ENCODE measurements at regions not wholly inside any gene's neighbourhood (a gene's known extent, or its start where the extent isn't known, plus 50 kb on each side); places are given as distances from the start of the nearest gene placed in this dataset.

GRCh38 chr20:52867305-52867704 is 104.9 kb upstream of the TSHZ2 start:
- Histone ChIP-seq H3K4me1 (ENCODE audit: control insufficient read depth in 1 of 2, insufficient read depth in 1 of 2, low read depth in 1 of 2, low read length in 1 of 2) (no peaks in the 10 kb centered on the region), H3K27ac (no peak overlapping the region), H3K4me3 (ENCODE audit: low read depth in 1 of 2, low read length in 1 of 2) (no peak overlapping the region), H3K27me3 (no peaks in the 10 kb centered on the region), H3K9me3 (no peaks in the 10 kb centered on the region), H3K36me3 (no peaks in the 10 kb centered on the region)
- no peak for TF ChIP-seq CTCF (IDR thresholded peaks at IDR 0.05)

GRCh38 chr20:52864916-52865605 is 107.1 kb upstream of the TSHZ2 start:
- H3K36me3 ChIP-seq, result no peaks in the 10 kb centered on the region
- H3K4me3 ChIP-seq (ENCODE audit: low read depth in 1 of 2, low read length in 1 of 2), result no peak overlapping the region
- no peak for TF ChIP-seq CTCF (IDR thresholded peaks at IDR 0.05)
- no peak overlapping the region for H3K27ac ChIP-seq
- no peaks in the 10 kb centered on the region for H3K9me3 ChIP-seq
- H3K4me1 ChIP-seq (ENCODE audit: control insufficient read depth in 1 of 2, insufficient read depth in 1 of 2, low read depth in 1 of 2, low read length in 1 of 2), result no peaks in the 10 kb centered on the region
- H3K27me3 ChIP-seq, result no peaks in the 10 kb centered on the region

GRCh38 chr20:52859156-52859876 is 112.8 kb upstream of the TSHZ2 start:
- no peaks in the 10 kb centered on the region for H3K27me3 ChIP-seq
- no peak for TF ChIP-seq CTCF (IDR thresholded peaks at IDR 0.05)
- no peak overlapping the region for H3K27ac ChIP-seq
- H3K9me3 ChIP-seq, result no peaks in the 10 kb centered on the region
- no peaks in the 10 kb centered on the region for H3K36me3 ChIP-seq
- no peaks in the 10 kb centered on the region for H3K4me1 ChIP-seq (ENCODE audit: control insufficient read depth in 1 of 2, insufficient read depth in 1 of 2, low read depth in 1 of 2, low read length in 1 of 2)
- no peak overlapping the region for H3K4me3 ChIP-seq (ENCODE audit: low read depth in 1 of 2, low read length in 1 of 2)

GRCh38 chr20:52852714-52853113 is 119.4 kb upstream of the TSHZ2 start:
- TF ChIP-seq CTCF (IDR thresholded peaks at IDR 0.05), result no peak
- Histone ChIP-seq H3K9me3 (no peaks in the 10 kb centered on the region), H3K4me1 (ENCODE audit: control insufficient read depth in 1 of 2, insufficient read depth in 1 of 2, low read depth in 1 of 2, low read length in 1 of 2) (no peaks in the 10 kb centered on the region)

GRCh38 chr20:52847731-52848359 is 124.3 kb upstream of the TSHZ2 start:
- Histone ChIP-seq H3K4me3 (ENCODE audit: low read depth in 1 of 2, low read length in 1 of 2) (no peak overlapping the region), H3K9me3 (no peaks in the 10 kb centered on the region), H3K4me1 (ENCODE audit: control insufficient read depth in 1 of 2, insufficient read depth in 1 of 2, low read depth in 1 of 2, low read length in 1 of 2) (no peaks in the 10 kb centered on the region), H3K27me3 (no peaks in the 10 kb centered on the region), H3K27ac (no peak overlapping the region), H3K36me3 (no peaks in the 10 kb centered on the region)
- TF ChIP-seq CTCF (IDR thresholded peaks at IDR 0.05), result no peak

More at GRCh38 chr20:52852714-52853113, 119.4 kb upstream of the TSHZ2 start:
- Histone ChIP-seq H3K4me3 (ENCODE audit: low read depth in 1 of 2, low read length in 1 of 2) (no peak overlapping the region), H3K27me3 (no peaks in the 10 kb centered on the region), H3K36me3 (no peaks in the 10 kb centered on the region), H3K27ac (no peak overlapping the region)
